Kidney (tissue), 13 donors: ENCODE measurements at regions not wholly inside any gene's neighbourhood (a gene's known extent, or its start where the extent isn't known, plus 50 kb on each side); places are given as distances from the start of the nearest gene placed in this dataset.

Experiments
- DNase-seq, 5 donors: peaks; one replicate each; pipeline ENCODE4 v3.0.0-alpha.2; 2013 to 2020
- FAIRE-seq: peaks from 2 replicates; lab custom pipeline; 2012; peaks lifted over from hg19 to GRCh38; lab: Jason Lieb, UNC
- H3K27ac ChIP-seq, 2 donors: one replicate each; pipeline ENCODE4 v1.7.0; 2013; ENCODE audit warnings: low read depth in 2 of 2, low read length in 2 of 2, inconsistent platforms in 1 of 2
- H3K27me3 ChIP-seq: one replicate; pipeline ENCODE4 v1.7.1; 2013; ENCODE audit warnings: low read length, inconsistent platforms; ENCODE audit not compliant: control insufficient read depth, insufficient read depth
- H3K36me3 ChIP-seq, 3 donors: one replicate each; pipeline versions ENCODE4 v1.7.0 to v1.7.1; 2013; ENCODE audit warnings: low read length in 3 of 3, control low read depth in 1 of 3, inconsistent platforms in 1 of 3; ENCODE audit not compliant: insufficient read depth in 3 of 3, control insufficient read depth in 2 of 3
- H3K4me1 ChIP-seq, 3 donors: one replicate each; pipeline versions ENCODE4 v1.7.0 to v1.7.1; 2013; ENCODE audit warnings: low read length in 3 of 3, inconsistent platforms in 1 of 3, low read depth in 1 of 3; ENCODE audit not compliant: control insufficient read depth in 2 of 3, insufficient read depth in 2 of 3
- H3K4me3 ChIP-seq, 3 donors: one replicate each; pipeline versions ENCODE4 v1.7.0 to v1.8.1; 2013; ENCODE audit warnings: low read length in 3 of 3, control low read depth in 1 of 3, inconsistent platforms in 1 of 3
- H3K9ac ChIP-seq, 3 donors: one replicate each; pipeline versions ENCODE4 v1.7.0 to v1.7.1; 2013; ENCODE audit warnings: low read length in 3 of 3, control low read depth in 1 of 3, inconsistent platforms in 1 of 3
- H3K9me3 ChIP-seq, 3 donors: one replicate each; pipeline versions ENCODE4 v1.7.0 to v1.7.1; 2013; ENCODE audit warnings: low read length in 3 of 3, control low read depth in 1 of 3, inconsistent platforms in 1 of 3; ENCODE audit not compliant: control insufficient read depth in 2 of 3, insufficient read depth in 1 of 3
- intact Hi-C: fragments of 100-400 bp; cut with DNase I; formaldehyde crosslinking; loops from one replicate; pipeline ENCODE4 v1.11.1; 2022
- TF ChIP-seq, protein P1 (sequence below): IDR thresholded peaks from 3 replicates; pipeline ENCODE4 v1.5.1; 2012; ENCODE audit warnings: mild to moderate bottlenecking, moderate library complexity, borderline replicate concordance; ENCODE audit not compliant: insufficient read depth; ENCODE audit errors: extremely low read depth
- donor health status: control.
- donor health status: control.
- donor health status: control.
- donor health status: control.
- donor health status: control.
- donor health status: DM: yes; HTN: yes; CAD: no.
- donor health status: Normal renal cell carcinoma (clear cell type).

DNA sequence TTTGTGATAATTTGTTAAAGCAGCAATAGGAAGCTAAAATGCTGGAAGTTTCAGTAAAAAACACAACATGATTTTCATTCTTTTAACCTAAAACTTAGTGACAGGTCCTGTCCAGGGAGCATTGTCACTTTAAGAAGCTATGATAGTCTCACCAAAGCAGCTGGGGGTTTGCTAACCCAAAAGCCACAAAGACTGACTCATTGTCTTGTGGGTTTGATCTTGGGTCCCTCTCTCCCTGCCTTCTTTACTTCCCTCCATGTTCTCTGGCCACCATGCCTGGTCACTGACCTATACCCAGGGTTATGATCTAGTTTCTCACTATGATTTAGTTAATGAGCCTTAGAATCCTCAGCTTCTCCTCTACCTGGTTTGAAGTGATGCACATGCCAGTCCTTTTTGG, 213.5 kb upstream of the PTGFR start:
- no peak for FAIRE-seq
- Histone ChIP-seq H3K36me3 (no peaks in the 10 kb centered on the region), H3K27me3 (no peaks in the 10 kb centered on the region), H3K9ac (no peak overlapping the region), H3K4me1 (no peaks in the 10 kb centered on the region), H3K4me3 (no peak overlapping the region), H3K9me3 (no peaks in the 10 kb centered on the region), H3K27ac (no peak overlapping the region)
- TF ChIP-seq, protein P1, sequence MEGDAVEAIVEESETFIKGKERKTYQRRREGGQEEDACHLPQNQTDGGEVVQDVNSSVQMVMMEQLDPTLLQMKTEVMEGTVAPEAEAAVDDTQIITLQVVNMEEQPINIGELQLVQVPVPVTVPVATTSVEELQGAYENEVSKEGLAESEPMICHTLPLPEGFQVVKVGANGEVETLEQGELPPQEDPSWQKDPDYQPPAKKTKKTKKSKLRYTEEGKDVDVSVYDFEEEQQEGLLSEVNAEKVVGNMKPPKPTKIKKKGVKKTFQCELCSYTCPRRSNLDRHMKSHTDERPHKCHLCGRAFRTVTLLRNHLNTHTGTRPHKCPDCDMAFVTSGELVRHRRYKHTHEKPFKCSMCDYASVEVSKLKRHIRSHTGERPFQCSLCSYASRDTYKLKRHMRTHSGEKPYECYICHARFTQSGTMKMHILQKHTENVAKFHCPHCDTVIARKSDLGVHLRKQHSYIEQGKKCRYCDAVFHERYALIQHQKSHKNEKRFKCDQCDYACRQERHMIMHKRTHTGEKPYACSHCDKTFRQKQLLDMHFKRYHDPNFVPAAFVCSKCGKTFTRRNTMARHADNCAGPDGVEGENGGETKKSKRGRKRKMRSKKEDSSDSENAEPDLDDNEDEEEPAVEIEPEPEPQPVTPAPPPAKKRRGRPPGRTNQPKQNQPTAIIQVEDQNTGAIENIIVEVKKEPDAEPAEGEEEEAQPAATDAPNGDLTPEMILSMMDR: no peak
- no peak for DNase-seq
- intact Hi-C loops: no loop called here

DNA sequence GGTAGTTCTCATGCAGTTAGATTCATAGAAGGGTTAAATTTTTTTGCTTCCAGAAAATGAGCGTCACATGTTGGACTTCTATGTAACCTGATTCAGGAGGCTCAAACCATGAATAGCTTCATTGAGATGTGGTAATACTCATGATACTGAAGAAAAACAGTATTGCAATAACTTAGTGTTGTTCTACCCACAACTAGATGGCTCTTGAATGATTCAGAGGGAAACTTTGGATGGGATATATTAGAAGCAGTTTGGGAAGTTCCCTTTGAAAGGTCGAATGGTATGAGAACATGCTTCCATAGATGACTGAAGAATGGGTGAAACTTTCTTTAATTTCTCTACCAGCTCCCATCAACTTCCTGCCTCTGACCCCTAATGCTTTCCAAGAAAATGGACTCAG, 211.7 kb upstream of the PTGFR start:
- FAIRE-seq (no peak), DNase-seq (no peak)
- H3K4me3 ChIP-seq: no peak overlapping the region
- H3K36me3 ChIP-seq: no peaks in the 10 kb centered on the region
- H3K4me1 ChIP-seq: no peaks in the 10 kb centered on the region
- H3K9ac ChIP-seq: no peak overlapping the region
- TF ChIP-seq, protein P1: no peak
- no peak overlapping the region for H3K27ac ChIP-seq
- intact Hi-C loops: no loop called here
- no peaks in the 10 kb centered on the region for H3K9me3 ChIP-seq
- H3K27me3 ChIP-seq: no peaks in the 10 kb centered on the region

DNA sequence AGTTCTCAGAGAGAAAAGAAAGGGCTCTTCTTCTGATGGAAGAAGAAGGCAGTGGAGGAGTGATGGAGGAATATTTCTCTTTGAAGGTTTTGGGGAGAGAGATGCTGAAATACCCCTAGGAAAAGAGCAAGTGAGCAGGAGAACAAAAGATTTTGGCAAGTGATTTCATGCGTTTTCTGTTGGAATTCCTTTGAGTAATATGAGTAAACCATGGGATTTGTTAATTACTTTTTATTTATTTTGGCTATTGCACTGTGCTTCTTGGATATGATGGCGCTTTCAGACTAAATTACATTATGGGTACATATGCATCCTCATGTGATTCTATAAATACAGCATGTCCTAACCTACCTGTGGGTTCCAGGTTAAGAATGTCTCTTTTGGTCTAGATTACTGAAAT, 210.1 kb upstream of the PTGFR start:
- Histone ChIP-seq H3K4me1 (no peaks in the 10 kb centered on the region), H3K9me3 (no peaks in the 10 kb centered on the region), H3K36me3 (no peaks in the 10 kb centered on the region), H3K27me3 (no peaks in the 10 kb centered on the region), H3K4me3 (no peak overlapping the region), H3K27ac (no peak overlapping the region), H3K9ac (no peak overlapping the region)
- FAIRE-seq: no peak
- DNase-seq: no peak
- TF ChIP-seq, protein P1: no peak
- intact Hi-C loops: no loop called here

DNA sequence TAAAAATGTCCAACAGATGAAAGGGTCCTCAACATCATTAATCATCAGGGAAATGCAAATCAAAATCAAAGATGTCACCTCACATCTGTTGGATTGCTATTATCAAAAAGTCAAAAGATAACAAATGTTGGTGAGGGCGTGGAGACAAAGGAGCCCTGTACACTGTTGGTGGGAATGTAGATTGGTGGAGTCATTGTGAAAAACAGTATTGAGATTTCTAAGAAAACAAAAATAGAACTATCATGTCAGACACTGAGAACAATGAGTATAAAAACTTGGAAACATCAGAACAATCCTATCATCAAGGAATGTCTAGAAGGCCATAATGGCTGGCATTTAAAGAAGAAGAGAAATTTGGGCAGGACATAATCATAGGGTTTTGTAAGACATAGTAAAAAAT, 209.2 kb upstream of the PTGFR start:
- Histone ChIP-seq H3K4me3 (no peak overlapping the region), H3K36me3 (no peaks in the 10 kb centered on the region), H3K27me3 (no peaks in the 10 kb centered on the region), H3K9me3 (no peaks in the 10 kb centered on the region), H3K9ac (no peak overlapping the region), H3K4me1 (no peaks in the 10 kb centered on the region), H3K27ac (no peak overlapping the region)
- FAIRE-seq (no peak), DNase-seq (no peak)
- TF ChIP-seq, protein P1: no peak
- intact Hi-C loops: no loop called here
